NT2/D1 (cell line): ENCODE measurements at regions not wholly inside any gene's neighbourhood (a gene's known extent, or its start where the extent isn't known, plus 50 kb on each side); places are given as distances from the start of the nearest gene placed in this dataset.

Source experiments
- SUZ12 ChIP-seq: IDR thresholded peaks from 2 replicates; pipeline ENCODE4 v1.6.1; 2011; ENCODE audit not compliant: insufficient read length, insufficient read depth; ENCODE audit errors: extremely low read depth
- YY1 ChIP-seq: IDR thresholded peaks from 2 replicates; pipeline ENCODE4 v1.6.1; 2011; ENCODE audit not compliant: insufficient read length, insufficient read depth
- ZNF274 ChIP-seq: IDR thresholded peaks from 2 replicates; pipeline ENCODE4 v1.6.1; 2011; ENCODE audit warnings: mild to moderate bottlenecking, low read depth, low read length

GRCh38 chr6:67200626-67201403 lies 1434.3 kb upstream of the ADGRB3 start:
- no peak for TF ChIP-seq YY1
- no peak for TF ChIP-seq SUZ12
- no peak for TF ChIP-seq ZNF274
